Body of pancreas (tissue), 4 donors: ENCODE measurements at regions not wholly inside any gene's neighbourhood (a gene's known extent, or its start where the extent isn't known, plus 50 kb on each side); places are given as distances from the start of the nearest gene placed in this dataset.

Source experiments
- ATAC-seq: fragments of 150-250 bp; one replicate; pipeline ENCODE4 v1.9.1; 2016
- DNase-seq, 4 donors: peaks; one replicate each; pipeline ENCODE4 v3.0.0-alpha.2; 2019
- H3K27ac ChIP-seq, 4 donors: fragments of 200-600 bp; sonication (generic); 1 replicate in 3 of 4; 2 replicates in 1 of 4; pipeline versions ENCODE4 v1.5.1 to v1.6.1; 2016 to 2019; ENCODE audit warnings: mild to moderate bottlenecking in 1 of 4, mixed read lengths in 1 of 4, moderate library complexity in 1 of 4
- H3K27me3 ChIP-seq, 2 donors: fragments of 200-600 bp; sonication (generic); one replicate each; pipeline ENCODE4 v1.6.0; 2016; ENCODE audit warnings: mild to moderate bottlenecking in 1 of 2
- H3K36me3 ChIP-seq, 2 donors: fragments of 200-600 bp; sonication (generic); replicated peaks in 1 of 2; 2 replicates each; pipeline ENCODE4 v1.5.1; 2016; ENCODE audit warnings: low read depth in 2 of 2; ENCODE audit not compliant: insufficient read depth in 1 of 2
- H3K4me1 ChIP-seq: fragments of 200-600 bp; sonication (generic); one replicate; pipeline ENCODE4 v1.6.0; 2016
- H3K4me3 ChIP-seq, 2 donors: fragments of 200-600 bp; sonication (generic); 1 replicate in 1 of 2; 2 replicates in 1 of 2; pipeline ENCODE4 v1.5.1; 2016 to 2019
- H3K9me3 ChIP-seq, 3 donors: fragments of 200-600 bp; sonication (generic); 1 replicate in 2 of 3; 2 replicates in 1 of 3; pipeline ENCODE4 v1.5.1; 2016
- CTCF ChIP-seq, 7 experiments: fragments of 450-650 bp in 4 of 7; fragments of 200-600 bp in 3 of 7; sonication (generic) in 3 of 7; IDR thresholded peaks; one replicate each; pipeline ENCODE4 v1.5.1; 2016 to 2019; ENCODE audit warnings: antibody characterized with exemption in 7 of 7
- POLR2A ChIP-seq, 3 donors: fragments of 450-650 bp; IDR thresholded peaks; one replicate each; pipeline ENCODE4 v1.6.1; 2016; ENCODE audit warnings: antibody characterized with exemption in 3 of 3, mild to moderate bottlenecking in 2 of 3
- WGBS, 2 donors: methylation state at CpG; one replicate each; pipeline ENCODE4 v1.1.5; 2017; 5-methylcytosine and 5-hydroxymethylcytosine counted together
- intact Hi-C: fragments of 100-400 bp; cut with DNase I; formaldehyde crosslinking; loops from one replicate; pipeline ENCODE4 v1.15.1; 2023

GRCh38 chr14:100410056-100410565 is 87.0 kb downstream of the SLC25A47 start:
- DNase-seq = no peak
- intact Hi-C loops = no loop called here
- ATAC-seq = no peak
- H3K4me1 ChIP-seq = peaks cover 38% of the 10 kb centered on the region
- 91 to 96% methylated on average over 8 of the region's 8 CpGs for WGBS, 2 donors
- no peak for TF ChIP-seq POLR2A (IDR thresholded peaks at IDR 0.05)
- TF ChIP-seq CTCF (IDR thresholded peaks at IDR 0.05) = no peak
- no peak overlapping the region for H3K4me3 ChIP-seq
- H3K9me3 ChIP-seq = no peaks in the 10 kb centered on the region
- H3K27ac ChIP-seq = peak overlapping the region in 1 of 4 donors; percentile 76
- no peaks in the 10 kb centered on the region for H3K36me3 ChIP-seq
- no peaks in the 10 kb centered on the region for H3K27me3 ChIP-seq

GRCh38 chr14:100413699-100414098 is 90.6 kb downstream of the SLC25A47 start:
- ATAC-seq (no peak), DNase-seq (no peak)
- H3K9me3 ChIP-seq = no peaks in the 10 kb centered on the region
- no peaks in the 10 kb centered on the region for H3K27me3 ChIP-seq
- TF ChIP-seq POLR2A (IDR thresholded peaks at IDR 0.05) = no peak
- TF ChIP-seq CTCF (IDR thresholded peaks at IDR 0.05) = no peak
- peaks cover 8% of the 10 kb centered on the region for H3K4me1 ChIP-seq
- H3K27ac ChIP-seq = no peak overlapping the region
- H3K36me3 ChIP-seq = no peaks in the 10 kb centered on the region
- intact Hi-C loops = no loop called here
- 88 to 92% methylated on average over 7 of the region's 7 CpGs for WGBS, 2 donors
- H3K4me3 ChIP-seq = no peak overlapping the region

- 80 to 86% methylated on average over 3 of the region's 3 CpGs for WGBS, 2 donors
- Histone ChIP-seq H3K27me3 (no peaks in the 10 kb centered on the region), H3K9me3 (no peaks in the 10 kb centered on the region), H3K27ac (no peak overlapping the region), H3K4me3 (no peak overlapping the region), H3K4me1 (peaks cover 4% of the 10 kb centered on the region), H3K36me3 (no peaks in the 10 kb centered on the region)
- ATAC-seq (no peak), DNase-seq (no peak)
- intact Hi-C loops = no loop called here
- no peak for TF ChIP-seq CTCF (IDR thresholded peaks at IDR 0.05)
- TF ChIP-seq POLR2A (IDR thresholded peaks at IDR 0.05) = no peak
Observed at GRCh38 chr14:100415226-100415625, 92.1 kb downstream of the SLC25A47 start.

- H3K9me3 ChIP-seq = no peaks in the 10 kb centered on the region
- H3K4me3 ChIP-seq = no peak overlapping the region
- 75 to 76% methylated on average over 8 of the region's 8 CpGs for WGBS, 2 donors
- intact Hi-C loops = no loop called here
- DNase-seq (no peak), ATAC-seq (no peak)
- TF ChIP-seq POLR2A (IDR thresholded peaks at IDR 0.05) (no peak), CTCF (IDR thresholded peaks at IDR 0.05) (no peak)
- no peaks in the 10 kb centered on the region for H3K36me3 ChIP-seq
- H3K4me1 ChIP-seq = peaks cover 4% of the 10 kb centered on the region
- no peak overlapping the region for H3K27ac ChIP-seq
- H3K27me3 ChIP-seq = no peaks in the 10 kb centered on the region
Observed at GRCh38 chr14:100416081-100416680, 93.0 kb downstream of the SLC25A47 start.
